Activated CD4-positive, alpha-beta T cell treated with anti-CD3 and anti-CD28 coated beads, Interleukin-2, amount 50 U/mL, for 48 hours (primary cell): ENCODE measurements at regions not wholly inside any gene's neighbourhood (a gene's known extent, or its start where the extent isn't known, plus 50 kb on each side); places are given as distances from the start of the nearest gene placed in this dataset.

Source experiments
- DNase-seq, 2 experiments: peaks; one replicate each; pipeline ENCODE4 v3.0.0-alpha.2; 2020

DNA sequence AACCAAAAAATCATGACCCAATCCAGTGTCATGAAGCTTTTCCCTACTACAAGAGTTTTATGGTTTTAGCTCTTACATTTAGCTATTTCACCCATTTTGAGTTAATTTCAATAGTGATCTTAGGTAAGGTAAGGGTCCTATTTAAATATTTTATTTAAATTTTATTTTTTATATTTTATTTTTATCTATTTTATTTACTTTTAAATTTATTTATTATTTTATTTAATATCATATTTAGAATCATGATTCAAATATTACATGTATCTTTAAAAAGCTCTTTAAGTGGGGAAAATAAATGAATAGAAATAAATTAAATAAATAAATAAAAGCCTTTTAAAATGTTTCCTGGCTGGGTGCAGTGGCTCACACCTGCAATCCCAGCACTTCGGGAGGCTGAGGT lies 276.0 kb downstream of the SKIDA1 start:
- DNase-seq: no peak

DNA sequence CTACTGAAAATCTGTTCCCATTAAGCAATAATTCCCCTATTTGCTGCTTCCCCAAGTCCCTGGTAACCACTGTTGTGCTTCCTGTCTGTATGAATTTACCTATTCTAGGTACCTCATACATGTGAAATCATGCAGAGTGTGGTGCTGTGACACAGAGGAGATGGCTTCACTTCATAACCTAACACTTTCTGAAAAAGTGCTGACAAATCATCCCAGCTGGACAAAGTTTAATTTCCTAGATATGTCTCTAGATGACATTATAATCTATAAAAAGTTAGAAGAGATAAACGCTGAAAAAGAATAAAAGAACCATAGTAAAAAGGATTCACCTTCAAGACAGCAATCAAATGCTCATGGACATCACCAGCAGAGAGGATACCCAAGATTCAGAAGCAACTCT lies 277.9 kb downstream of the SKIDA1 start:
- no peak for DNase-seq

DNA sequence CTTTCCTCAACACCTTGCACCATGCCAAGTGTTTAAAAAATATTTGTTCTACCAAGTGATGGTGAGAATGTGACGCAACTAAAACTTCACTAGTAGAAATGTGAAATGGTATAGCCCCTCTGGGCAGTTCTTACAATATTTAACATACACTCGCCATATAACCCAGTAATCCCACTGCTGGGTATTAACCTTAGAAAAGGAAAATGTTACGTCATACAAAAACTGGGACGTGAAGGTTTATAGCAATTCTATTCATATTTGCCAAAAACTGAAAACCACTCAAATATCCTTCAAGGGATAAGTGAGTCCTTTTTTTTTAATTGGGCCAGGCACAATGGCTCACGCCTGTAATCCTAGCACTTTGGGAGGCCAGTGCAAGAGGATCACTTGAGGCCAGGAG lies 279.3 kb downstream of the SKIDA1 start:
- no peak for DNase-seq

DNA sequence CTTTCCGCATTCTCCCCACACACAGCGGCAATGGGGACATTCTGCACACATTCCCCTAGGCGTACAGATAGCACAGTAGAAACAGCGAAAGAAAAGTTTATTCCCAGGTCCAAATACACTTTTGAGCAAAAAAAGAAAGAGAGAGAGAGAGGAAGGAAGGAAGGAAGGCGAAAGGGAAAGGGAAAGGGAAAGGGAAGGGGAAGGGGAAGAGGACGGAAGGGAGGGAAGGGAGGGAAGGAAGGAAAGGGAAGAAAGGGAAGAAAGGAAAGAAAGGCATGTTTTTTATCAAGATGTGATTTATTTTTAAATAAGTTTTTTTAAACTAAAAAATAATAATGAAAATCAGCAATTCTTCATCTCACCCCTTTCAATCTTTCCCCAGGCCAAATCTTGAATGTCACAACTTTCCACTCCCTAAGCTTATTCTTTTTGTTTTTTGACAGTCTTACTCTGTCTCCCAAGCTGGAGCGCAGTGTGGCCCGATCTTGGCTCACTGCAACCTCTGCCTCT lies 281.7 kb downstream of the SKIDA1 start:
- no peak for DNase-seq

DNA sequence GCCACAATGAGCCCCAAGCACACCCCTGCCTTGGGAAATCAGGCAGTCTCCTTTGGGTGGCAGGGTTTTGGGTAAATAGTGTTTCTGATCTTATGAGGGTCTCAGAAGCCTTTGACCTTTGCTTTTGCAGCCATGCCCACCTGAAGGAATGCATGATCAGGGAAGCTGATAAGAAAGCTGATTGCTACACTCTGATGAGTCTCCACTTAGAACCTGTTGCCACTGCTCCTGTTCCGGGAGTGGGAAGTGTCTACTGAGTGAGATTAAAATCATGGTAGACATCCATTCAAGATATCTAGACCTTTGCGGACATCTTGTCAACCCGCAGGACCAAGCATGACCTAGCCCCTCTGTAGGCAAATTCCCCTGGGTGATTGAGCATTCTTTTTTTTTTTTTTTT lies 282.6 kb downstream of the SKIDA1 start:
- no peak for DNase-seq

DNA sequence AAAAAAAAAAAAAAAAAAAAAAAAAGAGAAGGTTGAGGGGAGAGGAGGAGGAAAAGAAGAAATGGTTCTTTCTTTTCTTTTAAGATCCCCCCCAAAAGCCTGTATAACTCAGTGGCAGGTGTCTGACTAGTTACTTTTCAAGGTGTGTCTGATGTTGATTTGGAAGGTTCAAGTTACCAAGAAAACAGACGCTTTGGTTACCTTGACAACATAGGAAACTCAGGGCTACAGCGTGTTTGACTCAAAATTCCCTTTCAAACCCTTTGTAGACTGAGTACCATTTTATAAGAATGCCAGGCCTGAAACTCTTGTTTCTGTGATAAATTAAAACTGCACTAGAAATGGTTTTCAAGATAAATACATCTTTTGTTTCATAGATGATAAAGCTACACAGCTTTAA lies 286.8 kb downstream of the SKIDA1 start:
- DNase-seq: no peak

DNA sequence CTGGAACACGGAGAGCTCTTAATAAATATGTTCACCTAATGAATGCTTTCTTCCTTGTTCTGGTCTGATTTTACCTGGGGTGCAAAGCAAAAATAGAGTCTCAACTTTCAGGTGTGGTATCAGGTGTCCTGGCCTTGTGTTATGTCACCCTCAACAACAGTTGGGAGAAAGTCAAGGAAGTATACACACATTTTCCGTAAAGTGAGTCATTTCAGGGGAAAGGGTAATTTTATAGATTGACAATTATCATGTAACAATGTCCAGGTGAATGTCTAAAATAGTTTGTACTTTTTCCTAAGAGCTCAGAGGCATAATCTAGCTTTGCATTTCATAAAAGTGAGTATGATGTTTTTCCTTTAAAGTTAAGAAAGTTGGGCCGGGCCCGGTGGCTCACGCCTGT lies 287.4 kb downstream of the SKIDA1 start:
- DNase-seq: no peak

DNA sequence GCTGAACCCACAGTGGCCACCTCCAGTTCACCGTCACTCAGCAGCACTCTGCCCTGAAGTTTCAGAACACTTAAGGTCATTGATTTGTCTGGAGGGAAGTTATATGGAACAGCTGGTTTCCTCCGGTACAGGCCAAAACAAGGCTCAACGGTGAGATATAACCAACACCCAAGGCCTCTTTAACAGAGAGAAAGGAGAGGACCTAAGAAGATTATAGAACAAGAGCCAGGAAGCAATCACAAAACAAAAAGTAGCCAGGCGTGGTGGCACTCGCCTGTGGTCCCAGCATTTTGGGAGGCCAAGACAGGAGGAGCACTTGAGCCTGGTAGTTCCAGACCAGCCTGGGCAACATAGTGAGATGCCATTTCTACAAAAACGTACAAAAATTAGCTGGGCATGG lies 290.7 kb downstream of the SKIDA1 start:
- no peak for DNase-seq

DNA sequence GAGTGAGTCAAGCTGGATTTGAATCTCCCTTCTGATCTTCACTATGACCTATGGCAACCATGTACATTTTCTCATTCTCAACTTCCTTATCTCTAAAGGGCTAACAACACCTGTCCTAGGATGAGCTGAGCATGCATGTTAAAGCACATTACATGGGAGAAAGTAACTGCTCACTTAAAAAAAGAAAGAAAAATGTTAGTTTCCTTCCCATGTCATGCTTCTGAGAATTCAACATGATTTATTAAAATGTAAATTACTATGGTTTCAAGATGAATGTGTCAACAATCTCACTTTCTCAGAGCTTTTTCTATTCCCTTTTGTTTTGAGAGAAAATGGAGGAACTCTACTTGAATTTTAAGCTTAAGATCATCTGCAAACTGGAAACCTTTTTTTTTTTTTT lies 295.3 kb downstream of the SKIDA1 start:
- no peak for DNase-seq

DNA sequence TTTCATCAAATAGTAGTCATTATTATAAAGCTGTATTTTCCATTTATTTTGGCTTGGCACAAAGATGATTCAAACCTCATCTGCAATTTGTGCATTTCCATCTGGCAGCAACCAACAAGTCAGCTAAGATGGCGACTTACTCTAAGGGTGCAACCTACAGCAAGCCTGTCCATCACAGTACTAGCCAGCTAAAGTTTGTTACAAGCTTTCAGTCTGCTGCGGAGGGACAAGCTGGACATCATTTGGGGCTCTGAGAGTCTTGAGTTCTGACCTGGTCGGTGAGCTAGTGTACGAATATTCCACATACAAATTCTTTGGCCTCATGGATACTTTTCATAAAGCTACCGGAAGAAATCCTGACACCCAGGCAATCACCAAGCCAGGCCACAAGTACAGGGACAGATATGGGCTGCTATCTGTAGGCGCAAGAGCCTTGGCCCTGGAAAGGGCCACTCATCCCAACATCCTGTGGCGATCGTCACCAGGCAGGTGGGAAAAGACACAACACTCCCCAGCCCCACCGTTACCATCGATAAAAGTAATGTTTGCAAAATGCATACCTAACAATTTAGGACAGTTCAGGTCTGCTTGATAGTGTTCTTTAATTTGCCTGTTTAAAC lies 307.6 kb downstream of the SKIDA1 start:
- DNase-seq: no peak

DNA sequence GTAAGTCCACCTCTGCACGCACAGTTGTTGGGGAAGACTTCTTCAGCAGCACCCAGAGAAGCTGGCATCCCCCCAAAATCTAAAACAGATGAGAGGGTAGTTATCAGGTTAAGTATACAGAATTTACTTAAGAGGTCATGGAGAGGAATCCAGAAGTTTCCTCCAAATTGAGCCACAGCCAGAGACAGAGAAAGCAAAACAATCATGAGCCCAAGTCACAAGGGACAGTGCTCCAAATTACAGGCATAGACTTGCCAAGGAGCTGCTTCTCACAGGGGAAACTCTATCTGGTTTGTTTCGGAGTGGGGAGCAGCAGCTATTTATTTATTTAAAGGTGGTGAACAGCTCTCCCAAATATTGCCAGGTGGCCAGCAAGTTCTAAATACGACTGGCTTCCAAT lies 308.4 kb downstream of the SKIDA1 start:
- DNase-seq: no peak

DNA sequence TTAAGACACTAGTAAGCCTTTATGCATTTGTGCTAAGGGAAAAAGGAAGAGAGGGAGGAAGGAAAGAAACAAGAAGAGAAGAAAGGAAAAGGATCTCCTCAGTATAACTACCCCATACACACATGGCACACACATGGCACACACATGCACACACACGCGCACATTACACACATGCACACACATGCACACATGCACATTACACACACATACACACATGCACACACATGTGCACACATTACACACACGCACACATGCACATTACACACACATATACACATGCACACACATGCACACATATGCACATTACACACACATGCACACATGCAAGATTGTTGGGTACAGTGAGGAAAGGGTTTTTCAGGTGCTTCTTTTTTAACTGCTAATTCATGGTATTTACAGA lies 311.2 kb downstream of the SKIDA1 start:
- DNase-seq: no peak

DNA sequence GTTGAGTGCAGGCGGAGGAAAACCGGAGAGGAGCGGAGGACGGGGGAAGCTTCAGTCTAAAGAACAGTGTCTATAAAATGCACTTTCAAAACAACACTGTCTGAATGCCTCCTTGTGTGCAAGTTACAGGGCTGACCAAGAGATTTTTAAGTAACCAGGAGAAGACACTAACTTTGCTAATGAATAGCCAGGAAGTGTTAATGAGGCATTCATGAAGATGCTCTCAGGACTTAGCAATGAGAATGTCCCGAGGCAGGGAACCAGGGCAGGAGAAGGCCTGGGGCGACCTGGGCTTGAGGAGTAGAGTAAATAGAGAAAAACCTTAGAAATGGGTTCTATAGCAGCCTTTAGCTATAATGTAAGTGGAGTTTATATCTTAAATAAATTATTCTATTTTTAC lies 312.1 kb downstream of the SKIDA1 start:
- DNase-seq: no peak

DNA sequence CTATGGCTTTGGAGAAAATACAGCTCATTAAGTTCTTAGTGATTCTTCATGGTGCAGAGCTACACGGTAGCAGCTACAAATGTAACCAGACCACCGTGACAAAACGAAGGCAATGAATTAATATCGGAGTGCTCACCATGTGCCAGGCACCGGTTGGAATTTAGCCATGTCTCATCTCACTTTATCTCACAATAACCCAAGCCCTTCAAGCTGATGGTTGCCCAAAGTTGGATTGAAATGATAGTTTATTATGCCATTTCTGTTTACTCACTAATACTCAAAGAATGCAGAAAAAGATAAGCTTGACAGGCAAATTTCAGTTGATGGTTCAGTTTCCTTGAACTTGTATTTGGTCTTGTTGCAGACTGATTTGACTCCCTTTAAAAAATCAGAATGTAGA lies 312.6 kb downstream of the SKIDA1 start:
- no peak for DNase-seq

DNA sequence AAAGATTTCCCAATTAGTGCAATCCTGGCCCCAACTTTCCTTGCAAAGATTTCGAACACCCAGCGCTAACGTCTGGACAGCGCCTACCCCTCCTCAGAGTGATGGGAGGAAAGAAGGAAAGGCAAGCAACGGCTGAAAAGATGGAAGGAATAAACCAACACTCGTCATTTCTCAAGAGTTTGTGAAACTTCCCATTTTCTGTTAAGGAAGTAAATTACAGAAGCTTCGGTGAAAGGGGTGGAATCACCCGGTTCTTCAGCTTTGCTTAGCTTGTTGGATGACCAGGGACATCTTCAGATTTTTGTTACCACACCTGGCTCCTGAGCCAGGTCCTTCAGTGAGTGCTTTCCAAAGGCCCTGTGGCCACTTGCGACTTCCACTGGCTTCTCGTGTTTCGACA lies 313.1 kb downstream of the SKIDA1 start:
- DNase-seq: no peak

DNA sequence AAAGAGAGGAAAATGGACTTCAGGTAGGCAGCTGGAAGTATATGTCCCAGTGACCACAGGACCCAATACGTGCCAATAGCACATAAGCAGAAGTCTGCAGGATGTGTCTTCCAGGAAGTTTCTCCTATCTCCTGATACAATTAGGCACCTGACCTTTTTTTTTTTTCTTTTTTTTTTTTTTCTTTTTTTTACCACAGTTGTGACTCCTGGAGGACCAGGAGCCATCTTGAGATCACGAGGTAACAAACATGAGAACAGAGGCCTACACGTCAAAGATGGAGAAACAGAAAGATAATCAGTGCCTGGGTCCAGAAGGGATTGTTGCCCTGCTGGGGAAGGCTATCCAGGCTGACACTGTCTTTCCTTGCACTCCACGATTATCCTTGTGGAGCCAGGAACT lies 312.4 kb upstream of the NEBL start:
- DNase-seq: no peak

DNA sequence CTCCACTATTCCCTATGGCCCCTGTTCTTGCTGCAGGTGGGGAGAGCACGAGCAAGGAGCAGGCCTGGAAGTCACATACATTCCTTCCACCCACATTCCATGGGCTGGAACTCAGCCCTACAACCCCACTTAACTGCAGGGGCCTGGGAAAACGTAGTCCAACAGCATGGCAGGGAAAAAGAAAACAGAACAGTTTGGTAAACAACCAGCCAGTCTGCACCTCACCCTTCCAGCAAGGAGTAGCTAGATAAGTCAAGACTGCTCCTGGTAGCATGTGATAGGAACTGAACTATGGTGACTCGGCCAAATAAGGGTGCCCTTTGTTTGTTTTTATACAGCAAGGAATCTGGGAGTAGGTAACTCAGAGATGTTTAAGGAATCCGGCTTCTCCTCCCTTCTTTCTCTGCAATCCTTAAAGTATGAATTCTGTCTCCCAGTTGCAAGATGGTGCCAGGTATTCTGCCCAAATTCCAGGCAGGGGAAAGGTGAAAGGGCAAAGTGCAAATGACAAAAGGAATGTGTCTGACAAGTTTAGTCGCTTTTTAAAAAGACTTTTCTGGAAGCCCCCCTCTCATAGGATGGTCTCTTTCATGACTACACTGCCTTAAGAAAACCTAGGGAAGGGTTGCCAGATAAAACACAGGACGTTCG lies 311.7 kb upstream of the NEBL start:
- no peak for DNase-seq

DNA sequence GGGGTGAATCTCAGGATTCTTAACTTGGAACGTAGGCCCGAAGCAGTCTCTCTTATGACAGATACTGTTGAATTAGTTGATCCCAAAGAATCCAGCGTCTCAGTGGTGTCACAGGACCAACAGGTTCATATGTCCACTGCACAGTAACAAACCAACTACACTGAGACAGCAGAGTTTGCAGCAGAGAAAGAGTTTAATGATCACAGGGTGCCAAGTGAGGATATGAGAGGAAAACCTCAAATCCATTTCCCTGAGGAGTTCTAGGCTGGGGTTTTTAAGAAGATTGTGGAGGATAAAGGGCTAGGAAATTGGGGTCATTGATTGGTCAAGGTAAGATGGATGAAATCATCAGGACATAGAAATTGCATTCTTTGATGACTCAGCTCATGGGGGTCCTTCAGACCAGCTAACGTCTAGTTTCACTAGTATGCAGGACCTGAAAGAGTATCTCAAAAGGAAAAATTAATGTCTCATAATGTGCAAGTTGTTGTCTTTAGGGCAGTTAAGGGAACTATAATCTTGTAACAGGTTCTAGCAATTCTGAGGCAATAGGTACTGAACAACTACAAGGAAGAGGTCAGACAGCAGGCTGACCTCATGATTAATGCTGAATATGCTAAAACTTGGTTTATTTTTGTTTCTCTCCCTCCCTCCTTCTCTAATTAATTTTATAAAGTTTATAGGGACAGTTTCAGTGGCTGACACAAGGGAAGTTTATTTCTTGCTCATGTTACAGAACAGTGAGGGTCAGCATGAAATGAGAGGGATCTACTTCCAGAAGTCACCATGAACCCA lies 310.9 kb upstream of the NEBL start:
- no peak for DNase-seq

DNA sequence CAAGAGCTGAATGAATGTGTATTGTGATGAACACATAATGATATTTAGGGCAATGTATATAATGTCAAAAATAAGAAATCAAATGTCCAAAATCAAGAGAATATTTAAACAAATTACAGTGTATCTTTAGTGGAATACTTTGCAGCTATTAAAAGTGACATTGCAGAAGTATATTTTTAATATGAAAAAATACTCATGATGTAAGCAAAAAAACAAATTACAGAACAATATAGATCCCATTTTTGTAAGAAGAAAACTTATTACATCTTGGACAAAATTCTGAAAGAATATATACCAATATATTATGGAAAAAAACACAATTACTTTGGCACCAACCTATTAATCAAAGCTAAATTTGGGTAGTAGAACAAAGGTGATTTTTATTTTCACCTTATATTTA lies 308.2 kb upstream of the NEBL start:
- no peak for DNase-seq

DNA sequence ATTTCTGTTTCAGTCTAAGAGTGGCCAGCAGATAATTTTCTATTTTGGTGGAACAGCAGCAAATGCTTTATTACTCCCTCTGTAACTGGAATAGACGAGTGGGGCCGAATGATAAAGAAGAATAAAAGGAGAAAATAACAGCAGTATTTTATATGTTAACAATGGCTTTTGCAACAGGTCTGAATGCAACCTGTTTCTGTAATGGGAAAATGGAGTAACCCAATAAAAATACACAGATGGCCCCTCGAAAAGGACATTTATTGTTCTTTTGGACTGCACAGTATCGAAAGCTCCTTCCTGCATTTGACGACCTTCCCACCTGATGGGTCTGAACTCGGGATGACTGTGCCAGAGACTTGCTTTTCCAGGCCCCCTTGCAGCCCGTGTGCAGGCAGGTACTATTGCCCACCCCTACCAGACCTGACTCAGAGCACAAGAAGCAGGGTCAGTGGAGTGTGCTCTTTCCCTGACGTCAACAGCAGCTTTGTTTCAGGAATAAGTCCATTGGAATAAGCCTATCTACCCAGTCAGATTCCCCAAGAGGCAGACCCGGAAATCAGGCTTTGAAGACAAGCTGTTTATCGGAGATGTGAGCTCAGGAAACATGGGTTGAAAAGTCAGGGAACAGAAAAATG lies 306.5 kb upstream of the NEBL start:
- no peak for DNase-seq

DNA sequence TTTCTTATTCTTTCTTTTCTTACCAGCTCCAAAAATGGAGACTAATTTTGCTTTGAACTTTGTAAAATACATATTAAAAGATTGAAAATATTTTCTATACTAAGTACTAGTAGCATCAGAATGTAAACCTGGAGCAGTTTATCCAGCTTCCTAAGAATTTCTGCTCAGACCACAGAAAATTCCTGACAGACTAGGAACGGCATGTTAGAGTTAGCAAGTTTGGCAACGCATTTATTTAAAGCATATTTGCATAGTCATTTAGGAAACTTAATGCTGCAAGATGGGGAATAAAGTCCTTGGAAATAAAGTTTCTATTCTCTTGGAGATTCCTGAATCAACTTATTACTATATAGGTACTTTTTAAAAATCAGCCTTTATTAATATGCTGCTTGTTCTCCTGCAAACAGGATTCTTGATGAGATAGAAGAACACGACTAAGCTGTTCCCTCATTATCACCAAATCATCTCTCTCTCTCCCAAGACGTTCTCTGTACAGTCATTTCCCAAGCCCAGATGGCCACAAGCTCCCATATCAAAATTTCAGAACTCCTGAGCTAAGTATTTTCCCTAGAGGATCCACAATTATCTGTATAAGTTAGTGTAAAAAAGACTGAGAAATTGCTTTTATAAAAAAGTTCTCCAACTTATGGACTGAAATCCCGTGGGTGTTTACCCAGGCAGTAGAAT lies 305.8 kb upstream of the NEBL start:
- DNase-seq: no peak

DNA sequence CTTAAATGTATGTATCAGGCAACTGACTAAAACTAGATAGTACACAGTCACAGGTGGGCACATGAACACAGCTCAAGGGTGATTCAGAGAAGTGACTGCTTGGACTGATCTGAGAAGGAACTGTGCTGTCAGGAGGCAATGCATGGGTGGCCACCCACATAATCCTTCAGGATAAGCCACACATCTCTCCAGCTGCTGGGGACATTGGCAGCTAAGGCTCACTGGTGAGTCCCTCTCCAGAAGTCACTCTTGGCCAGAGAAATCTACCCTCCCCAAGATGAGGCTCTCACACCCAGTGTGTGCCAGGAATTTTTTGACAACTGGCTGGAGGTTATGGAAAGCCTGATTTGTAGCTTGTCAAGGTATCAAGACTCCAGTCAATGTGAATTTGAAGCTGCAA lies 302.4 kb upstream of the NEBL start:
- DNase-seq: no peak

DNA sequence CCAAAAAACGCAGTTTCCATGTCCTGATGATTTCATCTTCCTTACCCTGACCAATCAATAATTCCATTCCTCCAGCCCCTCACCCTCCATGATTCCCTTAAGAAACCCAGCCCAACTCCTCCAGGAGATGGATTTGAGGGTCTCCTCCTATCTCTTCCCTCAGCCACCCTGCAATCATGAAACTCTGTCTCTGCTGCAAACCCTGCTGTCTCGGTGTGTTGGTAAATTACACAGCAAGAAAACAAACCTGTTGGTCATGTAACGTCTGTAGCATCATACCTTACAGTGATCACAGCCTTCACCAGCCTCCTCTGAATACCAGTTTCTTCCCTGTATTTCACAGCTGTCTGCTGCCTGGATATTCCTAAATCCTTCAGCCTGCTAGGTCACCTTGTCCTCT lies 300.7 kb upstream of the NEBL start:
- no peak for DNase-seq
